Suprapubic skin (tissue), 4 donors: ENCODE measurements at regions not wholly inside any gene's neighbourhood (a gene's known extent, or its start where the extent isn't known, plus 50 kb on each side); places are given as distances from the start of the nearest gene placed in this dataset.

Experiments used
- DNase-seq, 2 donors: peaks; one replicate each; pipeline ENCODE4 v3.0.0-alpha.2; 2019; ENCODE audit warnings: low spot score in 2 of 2
- H3K27ac ChIP-seq: fragments of 200-600 bp; sonication (generic); one replicate; pipeline ENCODE4 v1.5.1; 2019
- H3K27me3 ChIP-seq: fragments of 200-600 bp; sonication (generic); one replicate; pipeline ENCODE4 v1.5.1; 2019
- H3K36me3 ChIP-seq: fragments of 200-600 bp; sonication (generic); one replicate; pipeline ENCODE4 v1.5.1; 2019
- H3K4me1 ChIP-seq: fragments of 200-600 bp; sonication (generic); one replicate; pipeline ENCODE4 v1.5.1; 2019
- H3K4me3 ChIP-seq: fragments of 200-600 bp; sonication (generic); one replicate; pipeline ENCODE4 v1.5.1; 2019; ENCODE audit warnings: mild to moderate bottlenecking
- H3K9me3 ChIP-seq: fragments of 200-600 bp; sonication (generic); one replicate; pipeline ENCODE4 v1.5.1; 2019
- EP300 ChIP-seq: sonication (generic); formaldehyde crosslinking; IDR thresholded peaks from one replicate; pipeline ENCODE4 v1.6.1; 2017; ENCODE audit warnings: antibody characterized with exemption
- POLR2A ChIP-seq, 2 donors: fragments of 450-650 bp; IDR thresholded peaks; one replicate each; pipeline ENCODE4 v1.6.1; 2017; ENCODE audit warnings: antibody characterized with exemption in 2 of 2, mild to moderate bottlenecking in 2 of 2, moderate library complexity in 2 of 2
- POLR2AphosphoS5 ChIP-seq, 3 donors: sonication (generic); formaldehyde crosslinking; IDR thresholded peaks; one replicate each; pipeline ENCODE4 v1.6.1; 2017; ENCODE audit warnings: antibody characterized with exemption in 3 of 3
- WGBS: methylation state at CpG from one replicate; pipeline ENCODE4 v1.1.5; 2018; 5-methylcytosine and 5-hydroxymethylcytosine counted together
- TF ChIP-seq, protein P1 (sequence below), 2 donors: fragments of 200-600 bp in 1 of 2; fragments of 450-650 bp in 1 of 2; sonication (generic) in 1 of 2; IDR thresholded peaks; one replicate each; pipeline ENCODE4 v1.5.1; 2016 to 2019; ENCODE audit warnings: antibody characterized with exemption in 2 of 2, mild to moderate bottlenecking in 1 of 2, moderate library complexity in 1 of 2

GRCh38 chr3:197368330-197368729 lies 69.9 kb upstream of the DLG1 start:
- Histone ChIP-seq H3K27ac (no peak overlapping the region), H3K27me3 (no peaks in the 10 kb centered on the region), H3K36me3 (no peaks in the 10 kb centered on the region), H3K9me3 (no peaks in the 10 kb centered on the region), H3K4me3 (no peak overlapping the region), H3K4me1 (peaks cover 52% of the 10 kb centered on the region)
- no peak for TF ChIP-seq EP300
- TF ChIP-seq POLR2A (IDR thresholded peaks at IDR 0.05) = no peak
- TF ChIP-seq, protein P1, sequence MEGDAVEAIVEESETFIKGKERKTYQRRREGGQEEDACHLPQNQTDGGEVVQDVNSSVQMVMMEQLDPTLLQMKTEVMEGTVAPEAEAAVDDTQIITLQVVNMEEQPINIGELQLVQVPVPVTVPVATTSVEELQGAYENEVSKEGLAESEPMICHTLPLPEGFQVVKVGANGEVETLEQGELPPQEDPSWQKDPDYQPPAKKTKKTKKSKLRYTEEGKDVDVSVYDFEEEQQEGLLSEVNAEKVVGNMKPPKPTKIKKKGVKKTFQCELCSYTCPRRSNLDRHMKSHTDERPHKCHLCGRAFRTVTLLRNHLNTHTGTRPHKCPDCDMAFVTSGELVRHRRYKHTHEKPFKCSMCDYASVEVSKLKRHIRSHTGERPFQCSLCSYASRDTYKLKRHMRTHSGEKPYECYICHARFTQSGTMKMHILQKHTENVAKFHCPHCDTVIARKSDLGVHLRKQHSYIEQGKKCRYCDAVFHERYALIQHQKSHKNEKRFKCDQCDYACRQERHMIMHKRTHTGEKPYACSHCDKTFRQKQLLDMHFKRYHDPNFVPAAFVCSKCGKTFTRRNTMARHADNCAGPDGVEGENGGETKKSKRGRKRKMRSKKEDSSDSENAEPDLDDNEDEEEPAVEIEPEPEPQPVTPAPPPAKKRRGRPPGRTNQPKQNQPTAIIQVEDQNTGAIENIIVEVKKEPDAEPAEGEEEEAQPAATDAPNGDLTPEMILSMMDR (IDR thresholded peaks at IDR 0.05) = no peak
- no peak for TF ChIP-seq POLR2AphosphoS5 (IDR thresholded peaks at IDR 0.05)
- WGBS = 84% methylated on average over 4 of the region's 4 CpGs
- no peak for DNase-seq

- no peaks in the 10 kb centered on the region for H3K27me3 ChIP-seq
- peaks cover 45% of the 10 kb centered on the region for H3K4me1 ChIP-seq
- H3K4me3 ChIP-seq = no peak overlapping the region
- WGBS = 48% methylated on average over 13 of the region's 13 CpGs
- TF ChIP-seq POLR2AphosphoS5 (IDR thresholded peaks at IDR 0.05) (no peak), EP300 (no peak), POLR2A (IDR thresholded peaks at IDR 0.05) (no peak)
- TF ChIP-seq, protein P1 (IDR thresholded peaks at IDR 0.05) = no peak
- peak overlapping the region; percentile 50 for H3K27ac ChIP-seq
- no peaks in the 10 kb centered on the region for H3K9me3 ChIP-seq
- peak in 1 of 2 donors; percentile 53 for DNase-seq
- H3K36me3 ChIP-seq = no peaks in the 10 kb centered on the region
Measured at GRCh38 chr3:197367081-197367780, 68.8 kb upstream of the DLG1 start.

DNA sequence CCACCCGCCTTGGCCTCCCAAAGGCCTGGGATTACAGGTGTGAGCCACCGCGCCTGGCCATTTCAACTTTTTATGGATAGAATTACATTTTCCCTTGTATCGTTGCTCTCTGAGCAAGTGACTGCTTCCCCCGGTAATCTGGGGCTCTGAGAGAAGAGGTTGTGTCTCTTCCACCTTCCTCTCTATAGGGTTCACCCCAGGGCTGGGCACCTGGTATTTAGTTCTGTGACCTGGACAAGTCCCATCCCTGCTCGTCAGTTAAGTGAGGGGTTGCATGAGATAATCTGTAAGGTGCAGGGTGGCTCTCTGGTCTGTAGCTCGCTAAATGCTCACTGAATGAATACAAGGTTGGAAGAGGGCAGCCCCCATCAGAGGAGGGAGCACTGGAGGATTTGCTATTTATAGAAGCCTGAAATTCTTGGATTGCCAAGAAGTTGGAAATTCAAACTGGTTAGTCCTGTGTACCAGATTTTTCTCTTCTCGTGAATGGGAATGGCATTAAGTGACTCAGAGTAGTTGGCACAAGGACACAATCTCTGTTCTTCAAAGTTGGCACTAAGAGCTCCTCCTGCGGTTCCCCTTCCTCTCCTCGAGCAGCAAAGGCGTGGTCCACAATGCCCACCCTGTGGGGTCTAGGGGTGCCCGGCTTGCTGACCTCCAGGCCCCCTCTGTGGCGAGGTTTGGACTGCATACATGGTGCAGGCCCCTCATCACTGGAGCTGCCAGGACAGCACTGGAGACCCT lies 68.1 kb upstream of the DLG1 start:
- TF ChIP-seq, protein P1 (IDR thresholded peaks at IDR 0.05) = no peak
- no peak for TF ChIP-seq POLR2A (IDR thresholded peaks at IDR 0.05)
- TF ChIP-seq EP300 = no peak
- no peak for TF ChIP-seq POLR2AphosphoS5 (IDR thresholded peaks at IDR 0.05)
- DNase-seq = peak in 1 of 2 donors; percentile 69
- 53% methylated on average over 12 of the region's 13 CpGs for WGBS

GRCh38 chr3:197365586-197365985 lies 67.2 kb upstream of the DLG1 start:
- no peak for TF ChIP-seq POLR2AphosphoS5 (IDR thresholded peaks at IDR 0.05)
- TF ChIP-seq, protein P1 (IDR thresholded peaks at IDR 0.05) = no peak
- TF ChIP-seq EP300 = no peak
- TF ChIP-seq POLR2A (IDR thresholded peaks at IDR 0.05) = no peak
- H3K4me1 ChIP-seq = peaks cover 33% of the 10 kb centered on the region
- H3K4me3 ChIP-seq = no peak overlapping the region
- no peak overlapping the region for H3K27ac ChIP-seq
- no peaks in the 10 kb centered on the region for H3K27me3 ChIP-seq
- H3K36me3 ChIP-seq = no peaks in the 10 kb centered on the region
- no peak for DNase-seq
- H3K9me3 ChIP-seq = no peaks in the 10 kb centered on the region
- WGBS = 69% methylated on average over 4 of the region's 4 CpGs

More for the DNA sequence above, 68.1 kb upstream of the DLG1 start:
- no peak overlapping the region for H3K4me3 ChIP-seq
- H3K9me3 ChIP-seq = no peaks in the 10 kb centered on the region
- peak overlapping the region; percentile 50 for H3K27ac ChIP-seq
- H3K27me3 ChIP-seq = no peaks in the 10 kb centered on the region
- no peaks in the 10 kb centered on the region for H3K36me3 ChIP-seq
- peaks cover 37% of the 10 kb centered on the region for H3K4me1 ChIP-seq

- Histone ChIP-seq H3K36me3 (no peaks in the 10 kb centered on the region), H3K27me3 (no peaks in the 10 kb centered on the region), H3K9me3 (no peaks in the 10 kb centered on the region), H3K4me3 (no peak overlapping the region), H3K27ac (no peak overlapping the region), H3K4me1 (peaks cover 33% of the 10 kb centered on the region)
- 55% methylated on average over 9 of the region's 9 CpGs for WGBS
- peak in 1 of 2 donors; percentile 47 for DNase-seq
- TF ChIP-seq POLR2AphosphoS5 (IDR thresholded peaks at IDR 0.05) = no peak
- TF ChIP-seq EP300 = no peak
- no peak for TF ChIP-seq POLR2A (IDR thresholded peaks at IDR 0.05)
- TF ChIP-seq, protein P1 (IDR thresholded peaks at IDR 0.05) = no peak
Measured at GRCh38 chr3:197364410-197365071, 66.1 kb upstream of the DLG1 start.
